RWPE1 (cell line): ENCODE measurements at regions not wholly inside any gene's neighbourhood (a gene's known extent, or its start where the extent isn't known, plus 50 kb on each side); places are given as distances from the start of the nearest gene placed in this dataset.

Source experiments
- CTCF ChIA-PET: fragments of 350-600 bp; sonication (Branson Sonifier 250); formaldehyde crosslinking; extraction: SDS; loops from one replicate; lab custom pipeline; 2021; lab: Yijun Ruan, JAX
- POLR2A ChIA-PET: fragments of 400-600 bp; formaldehyde crosslinking; extraction: SDS; loops from one replicate; lab custom pipeline; 2020; ENCODE audit warnings: antibody characterized with exemption; ENCODE audit not compliant: low non-redundant PET; lab: Yijun Ruan, JAX
- DNase-seq: peaks from one replicate; pipeline ENCODE4 v3.0.0; 2012; ENCODE audit warnings: low spot score
- H3K27ac ChIP-seq: fragments of 450-650 bp; 2 replicates; pipeline ENCODE4 v1.5.1; 2017
- CTCF ChIP-seq: fragments of 450-650 bp; conservative IDR thresholded peaks from 2 replicates; pipeline ENCODE4 v1.5.1; 2017; ENCODE audit warnings: low read depth, mild to moderate bottlenecking

- CTCF ChIA-PET: no interaction called here
- TF ChIP-seq CTCF: no peak
- H3K27ac ChIP-seq: no peak overlapping the region
- no peak for DNase-seq
- POLR2A ChIA-PET: no interaction called here
These were observed 133.6 kb downstream of the CDH26 start for GRCh38 chr20:60091861-60092260.

- POLR2A ChIA-PET: no interaction called here
- no peak overlapping the region for H3K27ac ChIP-seq
- no peak for TF ChIP-seq CTCF
- CTCF ChIA-PET: no interaction called here
- DNase-seq: no peak
These were observed 134.5 kb downstream of the CDH26 start for GRCh38 chr20:60092729-60093128.

GRCh38 chr20:60095456-60095855 lies 137.2 kb downstream of the CDH26 start:
- DNase-seq: no peak
- POLR2A ChIA-PET: no interaction called here
- no peak overlapping the region for H3K27ac ChIP-seq
- no peak for TF ChIP-seq CTCF
- CTCF ChIA-PET: interaction anchor here (1.0 kb wide), 1 partner anchor 116 kb away, joined by 3 read pairs; no protein-coding TSS in a partner anchor

- no peak for TF ChIP-seq CTCF
- DNase-seq: no peak
- CTCF ChIA-PET: interaction anchor here (1.0 kb wide), 1 partner anchor 115 kb away, joined by 3 read pairs; no protein-coding TSS in a partner anchor
- no peak overlapping the region for H3K27ac ChIP-seq
- POLR2A ChIA-PET: no interaction called here
These were observed 137.9 kb downstream of the CDH26 start for GRCh38 chr20:60096166-60096565.

- no peak for DNase-seq
- H3K27ac ChIP-seq: no peak overlapping the region
- ChIA-PET POLR2A (no interaction called here), CTCF (interaction anchor here (0.6 to 0.8 kb wide), 2 partner anchors 40 to 571 kb away, joined by 3 to 4 read pairs; no protein-coding TSS in a partner anchor)
- no peak for TF ChIP-seq CTCF
These were observed 139.1 kb downstream of the CDH26 start for GRCh38 chr20:60097285-60097684.

GRCh38 chr20:60100780-60101179 lies 142.6 kb downstream of the CDH26 start:
- H3K27ac ChIP-seq: no peak overlapping the region
- ChIA-PET POLR2A (no interaction called here), CTCF (interaction anchor here (0.6 to 1.3 kb wide), 3 partner anchors 8 to 343 kb away, joined by 3 to 6 read pairs (median 5); no protein-coding TSS in a partner anchor)
- TF ChIP-seq CTCF: no peak
- DNase-seq: no peak
